Activated B cell treated with CpG ODN at 0.5 μM for 24 hours (primary cell): ENCODE measurements at regions not wholly inside any gene's neighbourhood (a gene's known extent, or its start where the extent isn't known, plus 50 kb on each side); places are given as distances from the start of the nearest gene placed in this dataset.
"Not testable (repeated sequence)": the region's sequence is repeated elsewhere in the genome, so short reads cannot be mapped to it uniquely, and the experiment has no call there.

Experiments
- ATAC-seq: fragments of 200-7000 bp; cut with Tn5 transposase; one replicate; pipeline ENCODE4 v1.10.0; 2021; ENCODE audit warnings: low read depth, mild to moderate bottlenecking, moderate library complexity
- CTCF ChIA-PET: fragments of 350-600 bp; sonication (Branson Sonifier 250); formaldehyde crosslinking; loops from one replicate; lab custom pipeline; 2021; ENCODE audit warnings: antibody characterized with exemption; lab: Charles Lee
- POLR2A ChIA-PET: fragments of 350-600 bp; sonication (Branson Sonifier 250); formaldehyde crosslinking; loops from one replicate; lab custom pipeline; 2021; ENCODE audit warnings: antibody characterized with exemption; lab: Charles Lee
- DNase-seq: peaks from one replicate; pipeline ENCODE4 v3.0.0; 2022
- H3K27ac Mint-ChIP-seq: one replicate; pipeline ENCODE4 v1.8.0; 2020; ENCODE audit warnings: mixed read lengths
- H3K27me3 Mint-ChIP-seq: one replicate; pipeline ENCODE4 v1.8.0; 2021; ENCODE audit warnings: mixed read lengths
- H3K36me3 Mint-ChIP-seq: one replicate; pipeline ENCODE4 v1.8.0; 2021; ENCODE audit warnings: low read depth, mixed read lengths
- H3K4me1 Mint-ChIP-seq: one replicate; pipeline ENCODE4 v1.8.0; 2021; ENCODE audit warnings: mixed read lengths
- H3K4me3 Mint-ChIP-seq: one replicate; pipeline ENCODE4 v1.8.0; 2020; ENCODE audit warnings: mild to moderate bottlenecking, mixed read lengths
- H3K9me3 Mint-ChIP-seq: one replicate; pipeline ENCODE4 v1.8.0; 2020; ENCODE audit warnings: mixed read lengths
- CTCF ChIP-seq: fragments of 200-600 bp; IDR thresholded peaks from one replicate; pipeline ENCODE4 v1.8.0; 2022; ENCODE audit warnings: antibody characterized with exemption, mild to moderate bottlenecking
- intact Hi-C: fragments of 100-400 bp; cut with micrococcal nuclease; formaldehyde crosslinking; loops from one replicate; pipeline ENCODE4 v1.15.1; 2024

- DNase-seq, H3K36me3 Mint-ChIP-seq, H3K27ac Mint-ChIP-seq, H3K4me3 Mint-ChIP-seq, H3K27me3 Mint-ChIP-seq, H3K9me3 Mint-ChIP-seq, CTCF ChIA-PET, intact Hi-C loops, ATAC-seq, POLR2A ChIA-PET, H3K4me1 Mint-ChIP-seq: not testable (repeated sequence)
Measured at GRCh38 chr1:95167503-95167902, 50.3 kb downstream of the TLCD4 start.

GRCh38 chr1:95168028-95168427 is 50.9 kb downstream of the TLCD4 start:
- no peak for DNase-seq
- Mint-ChIP-seq H3K27ac (no peak overlapping the region), H3K27me3 (peaks cover 1% of the 10 kb centered on the region), H3K36me3 (peaks cover 2% of the 10 kb centered on the region), H3K4me1 (no peaks in the 10 kb centered on the region), H3K9me3 (peaks cover 7% of the 10 kb centered on the region), H3K4me3 (no peak overlapping the region)
- no peak for TF ChIP-seq CTCF
- CTCF ChIA-PET, result no interaction called here
- intact Hi-C loops, result no loop called here
- POLR2A ChIA-PET, result no interaction called here
- ATAC-seq, result no peak

- no peak for TF ChIP-seq CTCF
- peaks cover 4% of the 10 kb centered on the region for H3K9me3 Mint-ChIP-seq
- POLR2A ChIA-PET, result no interaction called here
- no peaks in the 10 kb centered on the region for H3K4me1 Mint-ChIP-seq
- H3K27me3 Mint-ChIP-seq, result no peaks in the 10 kb centered on the region
- ATAC-seq, result no peak
- H3K27ac Mint-ChIP-seq, result no peak overlapping the region
- no peak for DNase-seq
- H3K4me3 Mint-ChIP-seq, result no peak overlapping the region
- intact Hi-C loops, result no loop called here
- CTCF ChIA-PET, result no interaction called here
- no peaks in the 10 kb centered on the region for H3K36me3 Mint-ChIP-seq
Measured at GRCh38 chr1:95168761-95169351, 51.7 kb downstream of the TLCD4 start.

GRCh38 chr1:95169548-95169947 is 52.4 kb downstream of the TLCD4 start:
- Mint-ChIP-seq H3K36me3 (no peaks in the 10 kb centered on the region), H3K27ac (no peak overlapping the region), H3K4me1 (no peaks in the 10 kb centered on the region), H3K27me3 (no peaks in the 10 kb centered on the region), H3K4me3 (no peak overlapping the region), H3K9me3 (peaks cover 4% of the 10 kb centered on the region)
- DNase-seq, result no peak
- ATAC-seq, result no peak
- CTCF ChIA-PET, result no interaction called here
- intact Hi-C loops, result no loop called here
- TF ChIP-seq CTCF, result no peak
- POLR2A ChIA-PET, result no interaction called here

- ATAC-seq, result no peak
Measured at GRCh38 chr1:95171270-95172245, 54.4 kb downstream of the TLCD4 start.

More at GRCh38 chr1:95171270-95172245, 54.4 kb downstream of the TLCD4 start:
- no peak overlapping the region for H3K27ac Mint-ChIP-seq
- intact Hi-C loops, result no loop called here
- DNase-seq, result no peak
- ChIA-PET CTCF (no interaction called here), POLR2A (no interaction called here)
- H3K27me3 Mint-ChIP-seq, result no peaks in the 10 kb centered on the region
- H3K9me3 Mint-ChIP-seq, result peaks cover 4% of the 10 kb centered on the region
- peaks cover 9% of the 10 kb centered on the region for H3K4me1 Mint-ChIP-seq
- no peak overlapping the region for H3K4me3 Mint-ChIP-seq
- H3K36me3 Mint-ChIP-seq, result no peaks in the 10 kb centered on the region
- no peak for TF ChIP-seq CTCF
